HCT116 (cell line): ENCODE measurements at regions not wholly inside any gene's neighbourhood (a gene's known extent, or its start where the extent isn't known, plus 50 kb on each side); places are given as distances from the start of the nearest gene placed in this dataset.

Experiments
- ATAC-seq: fragments of 200-7000 bp; cut with Tn5 transposase; 2 replicates; pipeline ENCODE4 v1.9.1; 2020; ENCODE audit warnings: mild to moderate bottlenecking, moderate library complexity
- BruUV-seq: library from RNA; stranded (reverse); fragments of 400-500 nt; replicated peaks from 2 replicates; lab custom pipeline; 2021; lab: Mats Ljungman, UMichigan
- CTCF ChIA-PET: fragments of 300-600 bp; sonication (Branson Sonifier 250); formaldehyde crosslinking; loops from one replicate; lab custom pipeline; 2021; ENCODE audit warnings: antibody characterized with exemption; lab: Charles Lee
- POLR2A ChIA-PET: fragments of 300-600, 350-600 bp; sonication (Branson Sonifier 250); formaldehyde crosslinking; loops from one replicate; lab custom pipeline; 2021; ENCODE audit warnings: antibody characterized with exemption; lab: Charles Lee
- RAD21 ChIA-PET, 2 experiments: fragments of 300-600 bp; sonication (Branson Sonifier 250); formaldehyde crosslinking; loops; one replicate each; lab custom pipeline; 2023; ENCODE audit warnings: low total read pairs in 2 of 2; ENCODE audit not compliant: uncharacterized antibody in 2 of 2, unreplicated experiment in 2 of 2, low non-redundant PET in 1 of 2; lab: Charles Lee
- DNase-seq: peaks from one replicate; pipeline ENCODE4 v3.0.0-alpha.2; 2010; ENCODE audit warnings: low read depth, low spot score
- H2AFZ ChIP-seq: fragments of 200-600 bp; shearing (Covaris generic), sonication (generic); 2 replicates; pipeline ENCODE4 v1.6.1; 2017; ENCODE audit warnings: low read depth, mixed run types, mixed read lengths, antibody characterized with exemption, low read length; ENCODE audit not compliant: poor library complexity, severe bottlenecking
- H3K27ac ChIP-seq: 2 replicates; pipeline ENCODE4 v1.5.1; 2012; ENCODE audit warnings: low read depth, low read length
- H3K27me3 ChIP-seq: fragments of 200-600 bp; sonication (generic); 2 replicates; pipeline ENCODE4 v1.6.1; 2016; ENCODE audit warnings: mixed run types, low read length, mixed read lengths; ENCODE audit not compliant: insufficient read depth
- H3K36me3 ChIP-seq, 2 experiments: fragments of 200-500 bp in 1 of 2; fragments of 200-600 bp in 1 of 2; sonication (Bioruptor generic) in 1 of 2; sonication (generic) in 1 of 2; 2 replicates each; pipeline versions ENCODE4 v1.5.1 to v1.6.1; 2014 to 2016; ENCODE audit warnings: low read length in 2 of 2, inconsistent platforms in 1 of 2, mixed read lengths in 1 of 2, mixed run types in 1 of 2; ENCODE audit not compliant: insufficient read depth in 2 of 2, control insufficient read depth in 1 of 2
- H3K4me1 ChIP-seq, 2 experiments: fragments of 200-600 bp in 1 of 2; sonication (generic) in 1 of 2; 2 replicates each; pipeline versions ENCODE4 v1.5.1 to v1.6.1; 2012 to 2017; ENCODE audit warnings: low read length in 2 of 2, inconsistent platforms in 1 of 2, mild to moderate bottlenecking in 1 of 2, mixed read lengths in 1 of 2, mixed run types in 1 of 2, moderate library complexity in 1 of 2; ENCODE audit not compliant: insufficient read depth in 2 of 2, control insufficient read depth in 1 of 2
- H3K4me2 ChIP-seq: fragments of 200-600 bp; sonication (generic); 2 replicates; pipeline ENCODE4 v1.6.1; 2017; ENCODE audit warnings: mixed run types, low read length, mixed read lengths
- H3K4me3 ChIP-seq, 2 experiments: fragments of 200-600 bp in 1 of 2; sonication (generic) in 1 of 2; replicated peaks in 1 of 2; 2 replicates each; pipeline ENCODE4 v1.5.1; 2011 to 2016; ENCODE audit warnings: low read length in 2 of 2, control low read depth in 1 of 2, low read depth in 1 of 2, mild to moderate bottlenecking in 1 of 2, mixed read lengths in 1 of 2, mixed run types in 1 of 2
- H3K79me2 ChIP-seq: fragments of 200-600 bp; sonication (generic); 2 replicates; pipeline ENCODE4 v1.6.1; 2017; ENCODE audit warnings: mild to moderate bottlenecking, mixed run types, low read length, moderate library complexity, mixed read lengths; ENCODE audit not compliant: insufficient read depth
- H3K9ac ChIP-seq: fragments of 200-600 bp; sonication (generic); 2 replicates; pipeline ENCODE4 v1.6.1; 2016; ENCODE audit warnings: low read length, mixed read lengths
- H3K9me2 ChIP-seq: fragments of 200-600 bp; sonication (generic), shearing (Covaris generic); 2 replicates; pipeline ENCODE4 v1.6.1; 2017; ENCODE audit warnings: mixed run types, mild to moderate bottlenecking, moderate library complexity; ENCODE audit not compliant: insufficient read depth
- H3K9me3 ChIP-seq, 2 experiments: fragments of 200-500 bp in 1 of 2; fragments of 200-600 bp in 1 of 2; sonication (Bioruptor generic) in 1 of 2; sonication (generic) in 1 of 2; 2 replicates each; pipeline ENCODE4 v1.6.1; 2014 to 2017; ENCODE audit warnings: low read length in 2 of 2, mixed read lengths in 2 of 2, inconsistent platforms in 1 of 2, low read depth in 1 of 2, mild to moderate bottlenecking in 1 of 2, mixed run types in 1 of 2, moderate library complexity in 1 of 2; ENCODE audit not compliant: control insufficient read depth in 1 of 2, insufficient read depth in 1 of 2
- H4K20me1 ChIP-seq: fragments of 200-600 bp; sonication (generic), shearing (Covaris generic); 2 replicates; pipeline ENCODE4 v1.6.1; 2017; ENCODE audit warnings: mixed run types, mild to moderate bottlenecking, moderate library complexity; ENCODE audit not compliant: insufficient read depth
- ATF3 ChIP-seq: IDR thresholded peaks from 2 replicates; pipeline ENCODE4 v1.6.1; 2012
- CBX3 ChIP-seq: IDR thresholded peaks from 2 replicates; pipeline ENCODE4 v1.6.1; 2012; ENCODE audit warnings: low read depth
- CEBPB ChIP-seq: IDR thresholded peaks from 2 replicates; pipeline ENCODE4 v1.6.1; 2012; ENCODE audit warnings: low read depth
- EGR1 ChIP-seq: IDR thresholded peaks from 2 replicates; pipeline ENCODE4 v1.6.1; 2012; ENCODE audit warnings: low read depth
- ELF1 ChIP-seq: IDR thresholded peaks from 2 replicates; pipeline ENCODE4 v1.6.1; 2012; ENCODE audit warnings: low read depth, borderline replicate concordance
- EZH2 ChIP-seq: fragments of 200-600 bp; sonication (generic); IDR thresholded peaks from 2 replicates; pipeline ENCODE4 v1.6.1; 2017; ENCODE audit warnings: antibody characterized with exemption, mixed run types
- EZH2phosphoT487 ChIP-seq: fragments of 200-600 bp; IDR thresholded peaks from 2 replicates; pipeline ENCODE4 v1.6.1; 2018; ENCODE audit warnings: antibody characterized with exemption, borderline replicate concordance
- JUND ChIP-seq: IDR thresholded peaks from 2 replicates; pipeline ENCODE4 v1.6.1; 2012
- POLR2AphosphoS5 ChIP-seq: IDR thresholded peaks from 2 replicates; pipeline ENCODE4 v1.6.1; 2011; ENCODE audit warnings: mild to moderate bottlenecking, low read depth, low read length, moderate library complexity
- SIN3A ChIP-seq: IDR thresholded peaks from 2 replicates; pipeline ENCODE4 v1.6.1; 2012; ENCODE audit warnings: low read depth
- SP1 ChIP-seq: IDR thresholded peaks from 2 replicates; pipeline ENCODE4 v1.6.1; 2012; ENCODE audit warnings: low read depth
- SRF ChIP-seq: IDR thresholded peaks from 2 replicates; pipeline ENCODE4 v1.6.1; 2012; ENCODE audit warnings: low read depth
- TCF7L2 ChIP-seq: IDR thresholded peaks from 2 replicates; pipeline ENCODE4 v1.7.0; 2011; ENCODE audit warnings: borderline replicate concordance, inconsistent platforms; ENCODE audit not compliant: insufficient read depth, insufficient read length; ENCODE audit errors: extremely low read depth
- YY1 ChIP-seq: IDR thresholded peaks from 2 replicates; pipeline ENCODE4 v1.6.1; 2011; ENCODE audit warnings: low read length, low read depth, moderate library complexity, mild to moderate bottlenecking; ENCODE audit not compliant: insufficient replicate concordance; ENCODE audit errors: extremely low read depth
- ZFX ChIP-seq: fragments of 450-650 bp; IDR thresholded peaks from 2 replicates; pipeline ENCODE4 v1.6.1; 2017
- ZNF274 ChIP-seq: fragments of 200-500 bp; sonication (Bioruptor generic); IDR thresholded peaks from 2 replicates; pipeline ENCODE4 v1.6.1; 2014; ENCODE audit warnings: mild to moderate bottlenecking, low read depth, low read length, inconsistent platforms
- intact Hi-C: fragments of 100-400 bp; cut with micrococcal nuclease; formaldehyde crosslinking; loops from 2 replicates; pipeline ENCODE4 v1.10.0; 2022
- TF ChIP-seq, protein P1 (sequence below): IDR thresholded peaks from 2 replicates; pipeline ENCODE4 v1.6.1; 2012; ENCODE audit warnings: low read depth

- Histone ChIP-seq H3K27ac (no peak overlapping the region), H3K36me3 (no peaks in the 10 kb centered on the region), H3K4me1 (no peaks in the 10 kb centered on the region), H3K9me3 (peaks cover 12 to 28% of the 10 kb centered on the region in 2 experiments; a peak in 2 of 4 replicates), H3K9me2 (no peaks in the 10 kb centered on the region), H3K9ac (no peak overlapping the region), H4K20me1 (no peaks in the 10 kb centered on the region), H3K79me2 (no peaks in the 10 kb centered on the region)
- DNase-seq (no peak), ATAC-seq (no peak)
- intact Hi-C loops: no loop called here
- CTCF ChIA-PET: no interaction called here
- POLR2A ChIA-PET: no interaction called here
- BruUV-seq: no TSS peak
- TF ChIP-seq SIN3A (no peak), POLR2AphosphoS5 (no peak), EGR1 (no peak), CEBPB (no peak), ZFX (no peak), CBX3 (no peak)
- TF ChIP-seq, protein P1, sequence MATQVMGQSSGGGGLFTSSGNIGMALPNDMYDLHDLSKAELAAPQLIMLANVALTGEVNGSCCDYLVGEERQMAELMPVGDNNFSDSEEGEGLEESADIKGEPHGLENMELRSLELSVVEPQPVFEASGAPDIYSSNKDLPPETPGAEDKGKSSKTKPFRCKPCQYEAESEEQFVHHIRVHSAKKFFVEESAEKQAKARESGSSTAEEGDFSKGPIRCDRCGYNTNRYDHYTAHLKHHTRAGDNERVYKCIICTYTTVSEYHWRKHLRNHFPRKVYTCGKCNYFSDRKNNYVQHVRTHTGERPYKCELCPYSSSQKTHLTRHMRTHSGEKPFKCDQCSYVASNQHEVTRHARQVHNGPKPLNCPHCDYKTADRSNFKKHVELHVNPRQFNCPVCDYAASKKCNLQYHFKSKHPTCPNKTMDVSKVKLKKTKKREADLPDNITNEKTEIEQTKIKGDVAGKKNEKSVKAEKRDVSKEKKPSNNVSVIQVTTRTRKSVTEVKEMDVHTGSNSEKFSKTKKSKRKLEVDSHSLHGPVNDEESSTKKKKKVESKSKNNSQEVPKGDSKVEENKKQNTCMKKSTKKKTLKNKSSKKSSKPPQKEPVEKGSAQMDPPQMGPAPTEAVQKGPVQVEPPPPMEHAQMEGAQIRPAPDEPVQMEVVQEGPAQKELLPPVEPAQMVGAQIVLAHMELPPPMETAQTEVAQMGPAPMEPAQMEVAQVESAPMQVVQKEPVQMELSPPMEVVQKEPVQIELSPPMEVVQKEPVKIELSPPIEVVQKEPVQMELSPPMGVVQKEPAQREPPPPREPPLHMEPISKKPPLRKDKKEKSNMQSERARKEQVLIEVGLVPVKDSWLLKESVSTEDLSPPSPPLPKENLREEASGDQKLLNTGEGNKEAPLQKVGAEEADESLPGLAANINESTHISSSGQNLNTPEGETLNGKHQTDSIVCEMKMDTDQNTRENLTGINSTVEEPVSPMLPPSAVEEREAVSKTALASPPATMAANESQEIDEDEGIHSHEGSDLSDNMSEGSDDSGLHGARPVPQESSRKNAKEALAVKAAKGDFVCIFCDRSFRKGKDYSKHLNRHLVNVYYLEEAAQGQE: no peak
- TF ChIP-seq, all 23 proteins: peak for 0
- RAD21 ChIA-PET: no interaction called here
- Histone ChIP-seq H3K27me3 (no peaks in the 10 kb centered on the region), H2AFZ (no peak overlapping the region), H3K4me2 (no peak overlapping the region), H3K4me3 (no peak overlapping the region)
Observed at GRCh38 chr7:69203871-69204270, 394.4 kb upstream of the AUTS2 start.

GRCh38 chr7:69204943-69205342, 393.3 kb upstream of the AUTS2 start:
- POLR2A ChIA-PET: no interaction called here
- CTCF ChIA-PET: no interaction called here
- no peaks in the 10 kb centered on the region for H3K36me3 ChIP-seq
- ATAC-seq (no peak), DNase-seq (no peak)
- RAD21 ChIA-PET: no interaction called here
- H3K9me2 ChIP-seq: no peaks in the 10 kb centered on the region
- peaks cover 12 to 24% of the 10 kb centered on the region in 2 experiments; a peak in 2 of 4 replicates for H3K9me3 ChIP-seq
- H3K27ac ChIP-seq: no peak overlapping the region
- TF ChIP-seq POLR2AphosphoS5: no peak
- no peak for TF ChIP-seq CEBPB
- TF ChIP-seq TCF7L2: no peak
- TF ChIP-seq CBX3: no peak
- TF ChIP-seq EZH2: no peak
- TF ChIP-seq JUND: no peak
- TF ChIP-seq EZH2phosphoT487: no peak
- no peak for TF ChIP-seq EGR1
- no peak for TF ChIP-seq ZNF274
- TF ChIP-seq SP1: no peak
- no peak for TF ChIP-seq ATF3
- no peak for TF ChIP-seq ELF1
- TF ChIP-seq YY1: no peak
- no peak for TF ChIP-seq SRF
- H3K4me3 ChIP-seq: no peak overlapping the region
- no peaks in the 10 kb centered on the region for H3K79me2 ChIP-seq
- no peak overlapping the region for H2AFZ ChIP-seq
- no peaks in the 10 kb centered on the region for H3K27me3 ChIP-seq
- H4K20me1 ChIP-seq: no peaks in the 10 kb centered on the region
- H3K4me1 ChIP-seq: no peaks in the 10 kb centered on the region
- BruUV-seq: no TSS peak
- H3K4me2 ChIP-seq: no peak overlapping the region
- no peak overlapping the region for H3K9ac ChIP-seq
- intact Hi-C loops: no loop called here
